Hepatocyte (in vitro differentiated cells): ENCODE measurements at regions not wholly inside any gene's neighbourhood (a gene's known extent, or its start where the extent isn't known, plus 50 kb on each side); places are given as distances from the start of the nearest gene placed in this dataset.

Experiments
- DNase-seq: peaks from one replicate; pipeline ENCODE4 v3.0.0-alpha.2; 2016; ENCODE audit warnings: low spot score
- H2AFZ ChIP-seq: fragments of 200-600 bp; sonication (generic); 2 replicates; pipeline ENCODE4 v1.6.0; 2016; ENCODE audit warnings: antibody characterized with exemption, mild to moderate bottlenecking
- H3K27ac ChIP-seq: fragments of 200-600 bp; sonication (generic); 2 replicates; pipeline ENCODE4 v1.5.1; 2016; ENCODE audit warnings: mild to moderate bottlenecking
- H3K27me3 ChIP-seq: fragments of 200-600 bp; sonication (generic); 2 replicates; pipeline ENCODE4 v1.6.1; 2016
- H3K36me3 ChIP-seq: fragments of 200-600 bp; sonication (generic); replicated peaks from 2 replicates; pipeline ENCODE4 v1.5.1; 2016; ENCODE audit warnings: low read depth; ENCODE audit not compliant: insufficient read depth
- H3K4me1 ChIP-seq: fragments of 200-600 bp; sonication (generic); 2 replicates; pipeline ENCODE4 v1.5.1; 2016; ENCODE audit warnings: mild to moderate bottlenecking, moderate library complexity; ENCODE audit not compliant: insufficient read depth
- H3K4me2 ChIP-seq: fragments of 200-600 bp; sonication (generic); 2 replicates; pipeline ENCODE4 v1.6.0; 2016
- H3K4me3 ChIP-seq: fragments of 200-600 bp; sonication (generic); 2 replicates; pipeline ENCODE4 v1.5.1; 2016; ENCODE audit warnings: mild to moderate bottlenecking
- H3K79me2 ChIP-seq: fragments of 200-600 bp; sonication (generic); 2 replicates; pipeline ENCODE4 v1.6.0; 2017; ENCODE audit warnings: mild to moderate bottlenecking
- H3K9me2 ChIP-seq: fragments of 200-600 bp; sonication (generic); replicated peaks from 2 replicates; pipeline ENCODE4 v1.6.0; 2017; ENCODE audit warnings: mild to moderate bottlenecking; ENCODE audit not compliant: insufficient read depth
- H3K9me3 ChIP-seq: fragments of 200-600 bp; sonication (generic); 2 replicates; pipeline ENCODE4 v1.5.1; 2016; ENCODE audit warnings: low read depth, mild to moderate bottlenecking
- H4K20me1 ChIP-seq: fragments of 200-600 bp; sonication (generic); 2 replicates; pipeline ENCODE4 v1.6.0; 2016; ENCODE audit warnings: mild to moderate bottlenecking; ENCODE audit not compliant: insufficient read depth, poor library complexity, severe bottlenecking
- CTCF ChIP-seq: fragments of 200-600 bp; sonication (generic); IDR thresholded peaks from 2 replicates; pipeline ENCODE4 v1.5.1; 2016; ENCODE audit warnings: antibody characterized with exemption, mild to moderate bottlenecking; ENCODE audit not compliant: poor library complexity
- EZH2 ChIP-seq: fragments of 200-600 bp; sonication (generic); IDR thresholded peaks from 2 replicates; pipeline ENCODE4 v1.6.1; 2016; ENCODE audit warnings: antibody characterized with exemption, mild to moderate bottlenecking, borderline replicate concordance
- EZH2phosphoT487 ChIP-seq: fragments of 200-600 bp; sonication (generic); IDR thresholded peaks from one replicate; pipeline ENCODE4 v1.6.1; 2018; ENCODE audit warnings: antibody characterized with exemption, mild to moderate bottlenecking, low read depth, moderate library complexity; ENCODE audit not compliant: unreplicated experiment, severe bottlenecking
- WGBS: methylation state at CpG from one replicate; pipeline ENCODE4 v1.1.6; 2016; ENCODE audit warnings: low lambda C conversion rate; ENCODE audit errors: missing lambda C conversion rate; 5-methylcytosine and 5-hydroxymethylcytosine counted together

- Histone ChIP-seq H3K9me2 (no peaks in the 10 kb centered on the region), H3K4me2 (no peak overlapping the region), H3K27me3 (no peaks in the 10 kb centered on the region), H3K9me3 (no peaks in the 10 kb centered on the region), H2AFZ (no peak overlapping the region), H3K4me3 (no peak overlapping the region), H4K20me1 (no peaks in the 10 kb centered on the region), H3K4me1 (no peaks in the 10 kb centered on the region), H3K36me3 (no peaks in the 10 kb centered on the region), H3K79me2 (no peaks in the 10 kb centered on the region), H3K27ac (no peak overlapping the region)
- WGBS: 69% methylated on average over 14 of the region's 14 CpGs
- DNase-seq: no peak
- TF ChIP-seq CTCF (no peak), EZH2 (no peak), EZH2phosphoT487 (no peak)
Observed at GRCh38 chr18:78247615-78248289, 731.9 kb upstream of the SALL3 start.

GRCh38 chr18:78255013-78255412 is 724.6 kb upstream of the SALL3 start:
- Histone ChIP-seq H2AFZ (no peak overlapping the region), H3K27me3 (no peaks in the 10 kb centered on the region), H3K9me2 (no peaks in the 10 kb centered on the region), H3K4me1 (no peaks in the 10 kb centered on the region), H3K79me2 (no peaks in the 10 kb centered on the region), H4K20me1 (no peaks in the 10 kb centered on the region), H3K4me2 (no peak overlapping the region), H3K27ac (no peak overlapping the region), H3K9me3 (no peaks in the 10 kb centered on the region), H3K4me3 (no peak overlapping the region), H3K36me3 (no peaks in the 10 kb centered on the region)
- TF ChIP-seq EZH2: no peak
- no peak for TF ChIP-seq EZH2phosphoT487
- TF ChIP-seq CTCF: no peak
- 93% methylated on average over 10 of the region's 10 CpGs for WGBS
- DNase-seq: no peak

GRCh38 chr18:78268226-78268988 is 711.2 kb upstream of the SALL3 start:
- DNase-seq: no peak
- no peak for TF ChIP-seq EZH2phosphoT487
- TF ChIP-seq EZH2: no peak
- 90% methylated on average over 26 of the region's 26 CpGs for WGBS

DNA sequence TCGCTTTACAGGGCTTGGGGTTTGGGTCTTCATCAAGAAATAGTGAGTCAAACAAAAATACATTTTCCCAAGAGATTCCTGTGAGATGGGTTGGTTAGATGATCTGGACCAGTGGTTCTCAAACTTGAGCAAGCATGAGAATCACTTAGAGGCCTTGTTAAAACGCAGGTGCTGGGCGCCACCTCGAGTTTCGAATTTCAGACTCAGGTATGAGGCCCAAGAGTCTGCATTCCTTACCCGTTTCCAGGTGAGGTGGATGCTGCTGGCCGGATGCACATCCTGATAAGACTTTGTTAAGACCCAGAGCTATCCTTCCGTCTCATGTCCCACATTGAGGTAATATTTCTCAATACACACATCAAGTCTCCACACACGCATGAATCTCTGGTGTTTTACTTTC is 707.8 kb upstream of the SALL3 start:
- 89% methylated on average over 9 of the region's 9 CpGs for WGBS
- no peak for DNase-seq

More at GRCh38 chr18:78268226-78268988, 711.2 kb upstream of the SALL3 start:
- H3K4me3 ChIP-seq: no peak overlapping the region
- H3K79me2 ChIP-seq: no peaks in the 10 kb centered on the region
- no peak overlapping the region for H2AFZ ChIP-seq
- H3K27ac ChIP-seq: no peak overlapping the region
- no peaks in the 10 kb centered on the region for H3K27me3 ChIP-seq
- no peak overlapping the region for H3K4me2 ChIP-seq
- H3K9me2 ChIP-seq: no peaks in the 10 kb centered on the region
- H4K20me1 ChIP-seq: no peaks in the 10 kb centered on the region
- no peaks in the 10 kb centered on the region for H3K9me3 ChIP-seq
- H3K4me1 ChIP-seq: no peaks in the 10 kb centered on the region
- H3K36me3 ChIP-seq: no peaks in the 10 kb centered on the region

More for the DNA sequence above, 707.8 kb upstream of the SALL3 start:
- H3K4me2 ChIP-seq: no peak overlapping the region
- no peaks in the 10 kb centered on the region for H4K20me1 ChIP-seq
- no peaks in the 10 kb centered on the region for H3K79me2 ChIP-seq
- no peak overlapping the region for H3K27ac ChIP-seq
- TF ChIP-seq EZH2 (no peak), CTCF (no peak), EZH2phosphoT487 (no peak)
- no peak overlapping the region for H2AFZ ChIP-seq
- H3K36me3 ChIP-seq: no peaks in the 10 kb centered on the region
- no peaks in the 10 kb centered on the region for H3K9me3 ChIP-seq
- no peaks in the 10 kb centered on the region for H3K4me1 ChIP-seq
- H3K9me2 ChIP-seq: no peaks in the 10 kb centered on the region
- H3K4me3 ChIP-seq: no peak overlapping the region
- no peaks in the 10 kb centered on the region for H3K27me3 ChIP-seq
